ENCODE measurements at regions not wholly inside any gene's neighbourhood (a gene's known extent, or its start where the extent isn't known, plus 50 kb on each side); places are given as distances from the start of the nearest gene placed in this dataset.

- DNase-seq: no peak
- WGBS, 2 experiments (ENCODE audit: insufficient coverage in 1 of 2, insufficient read length in 1 of 2): 91 to 100% methylated on average over 2 of the region's 2 CpGs
- H3K27me3 ChIP-seq (ENCODE audit: control insufficient read depth, insufficient read depth, low read length, poor library complexity, severe bottlenecking): no peaks in the 10 kb centered on the region
- no peaks in the 10 kb centered on the region for H3K27me3 Mint-ChIP-seq (ENCODE audit: insufficient read depth)
- H3K27ac Mint-ChIP-seq: no peak overlapping the region
- H3K4me3 Mint-ChIP-seq: no peak overlapping the region
- H3K9me3 Mint-ChIP-seq: peaks cover 20% of the 10 kb centered on the region
- H3K4me3 ChIP-seq (ENCODE audit: low read length): no peak overlapping the region
- peaks cover 20% of the 10 kb centered on the region for H3K9me3 ChIP-seq (ENCODE audit: control insufficient read depth, low read length)
- H3K4me1 Mint-ChIP-seq: no peaks in the 10 kb centered on the region
- H3K27ac ChIP-seq (ENCODE audit: low read depth, low read length): no peak overlapping the region
- H3K36me3 ChIP-seq (ENCODE audit: control insufficient read depth, insufficient read depth, low read length): no peaks in the 10 kb centered on the region
- no peaks in the 10 kb centered on the region for H3K36me3 Mint-ChIP-seq (ENCODE audit: low read depth)
- H3K4me1 ChIP-seq (ENCODE audit: control insufficient read depth, insufficient read depth, low read length): no peaks in the 10 kb centered on the region
- TF ChIP-seq CTCF (conservative IDR thresholded peaks at IDR 0.05): no peak
- no peak overlapping the region for H3K9ac ChIP-seq (ENCODE audit: extremely low read depth, low read length, poor library complexity, severe bottlenecking)
Observed at GRCh38 chr9:90261698-90262097, 380.9 kb downstream of the DIRAS2 start.

GRCh38 chr9:90268613-90269012, 374.0 kb downstream of the DIRAS2 start:
- Mint-ChIP-seq H3K36me3 (ENCODE audit: low read depth) (no peaks in the 10 kb centered on the region), H3K27ac (no peak overlapping the region)
- WGBS, 2 experiments (ENCODE audit: insufficient coverage in 1 of 2, insufficient read length in 1 of 2): 92 to 97% methylated on average over 5 of the region's 5 CpGs

GRCh38 chr9:90271707-90272106, 370.9 kb downstream of the DIRAS2 start:
- no peaks in the 10 kb centered on the region for H3K4me1 ChIP-seq (ENCODE audit: control insufficient read depth, insufficient read depth, low read length)
- H3K4me1 Mint-ChIP-seq: peaks cover 2% of the 10 kb centered on the region
- no peaks in the 10 kb centered on the region for H3K9me3 Mint-ChIP-seq
- TF ChIP-seq CTCF (conservative IDR thresholded peaks at IDR 0.05): no peak
- H3K4me3 Mint-ChIP-seq: no peak overlapping the region
- no peak for DNase-seq
- H3K4me3 ChIP-seq (ENCODE audit: low read length): no peak overlapping the region
- no peaks in the 10 kb centered on the region for H3K9me3 ChIP-seq (ENCODE audit: control insufficient read depth, low read length)
- no peaks in the 10 kb centered on the region for H3K27me3 Mint-ChIP-seq (ENCODE audit: insufficient read depth)
- 82 to 83% methylated on average over 5 of the region's 5 CpGs for WGBS, 2 experiments (ENCODE audit: insufficient coverage in 1 of 2, insufficient read length in 1 of 2)
- H3K36me3 Mint-ChIP-seq (ENCODE audit: low read depth): no peaks in the 10 kb centered on the region
- H3K27ac ChIP-seq (ENCODE audit: low read depth, low read length): no peak overlapping the region
- H3K27ac Mint-ChIP-seq: no peak overlapping the region
- H3K27me3 ChIP-seq (ENCODE audit: control insufficient read depth, insufficient read depth, low read length, poor library complexity, severe bottlenecking): no peaks in the 10 kb centered on the region
- H3K9ac ChIP-seq (ENCODE audit: extremely low read depth, low read length, poor library complexity, severe bottlenecking): no peak overlapping the region
- H3K36me3 ChIP-seq (ENCODE audit: control insufficient read depth, insufficient read depth, low read length): no peaks in the 10 kb centered on the region

More at GRCh38 chr9:90268613-90269012, 374.0 kb downstream of the DIRAS2 start:
- Histone ChIP-seq H3K27me3 (ENCODE audit: control insufficient read depth, insufficient read depth, low read length, poor library complexity, severe bottlenecking) (no peaks in the 10 kb centered on the region), H3K36me3 (ENCODE audit: control insufficient read depth, insufficient read depth, low read length) (no peaks in the 10 kb centered on the region), H3K27ac (ENCODE audit: low read depth, low read length) (no peak overlapping the region), H3K9ac (ENCODE audit: extremely low read depth, low read length, poor library complexity, severe bottlenecking) (no peak overlapping the region), H3K9me3 (ENCODE audit: control insufficient read depth, low read length) (no peaks in the 10 kb centered on the region), H3K4me1 (ENCODE audit: control insufficient read depth, insufficient read depth, low read length) (no peaks in the 10 kb centered on the region), H3K4me3 (ENCODE audit: low read length) (no peak overlapping the region)
- DNase-seq: no peak
- Mint-ChIP-seq H3K27me3 (ENCODE audit: insufficient read depth) (no peaks in the 10 kb centered on the region), H3K4me1 (no peaks in the 10 kb centered on the region), H3K9me3 (no peaks in the 10 kb centered on the region), H3K4me3 (no peak overlapping the region)
- no peak for TF ChIP-seq CTCF (conservative IDR thresholded peaks at IDR 0.05)

Data from endodermal cell (in vitro differentiated cells).